GM10248 (cell line): ENCODE measurements at regions not wholly inside any gene's neighbourhood (a gene's known extent, or its start where the extent isn't known, plus 50 kb on each side); places are given as distances from the start of the nearest gene placed in this dataset.

Source experiments
- CTCF ChIA-PET: fragments of 300-600 bp; sonication (Branson Sonifier 250); formaldehyde crosslinking; extraction: SDS; loops from one replicate; lab custom pipeline; 2021; ENCODE audit warnings: antibody characterized with exemption; lab: Yijun Ruan, JAX
- POLR2A ChIA-PET: fragments of 350-650 bp; sonication (Branson Sonifier 250); formaldehyde crosslinking; extraction: SDS; loops from one replicate; lab custom pipeline; 2020; ENCODE audit warnings: antibody characterized with exemption; lab: Yijun Ruan, JAX
- DNase-seq: peaks from one replicate; pipeline ENCODE4 v3.0.0; 2012; ENCODE audit errors: extremely low spot score
- TF ChIP-seq, protein P1 (sequence below): IDR thresholded peaks from 2 replicates; pipeline ENCODE4 v1.5.1; 2012; ENCODE audit warnings: mild to moderate bottlenecking, low read depth; ENCODE audit errors: extremely low read depth, missing control alignments, control extremely low read depth

GRCh38 chr3:193803288-193803687, 210.3 kb downstream of the OPA1 start:
- ChIA-PET CTCF (no interaction called here), POLR2A (no interaction called here)
- TF ChIP-seq, protein P1, sequence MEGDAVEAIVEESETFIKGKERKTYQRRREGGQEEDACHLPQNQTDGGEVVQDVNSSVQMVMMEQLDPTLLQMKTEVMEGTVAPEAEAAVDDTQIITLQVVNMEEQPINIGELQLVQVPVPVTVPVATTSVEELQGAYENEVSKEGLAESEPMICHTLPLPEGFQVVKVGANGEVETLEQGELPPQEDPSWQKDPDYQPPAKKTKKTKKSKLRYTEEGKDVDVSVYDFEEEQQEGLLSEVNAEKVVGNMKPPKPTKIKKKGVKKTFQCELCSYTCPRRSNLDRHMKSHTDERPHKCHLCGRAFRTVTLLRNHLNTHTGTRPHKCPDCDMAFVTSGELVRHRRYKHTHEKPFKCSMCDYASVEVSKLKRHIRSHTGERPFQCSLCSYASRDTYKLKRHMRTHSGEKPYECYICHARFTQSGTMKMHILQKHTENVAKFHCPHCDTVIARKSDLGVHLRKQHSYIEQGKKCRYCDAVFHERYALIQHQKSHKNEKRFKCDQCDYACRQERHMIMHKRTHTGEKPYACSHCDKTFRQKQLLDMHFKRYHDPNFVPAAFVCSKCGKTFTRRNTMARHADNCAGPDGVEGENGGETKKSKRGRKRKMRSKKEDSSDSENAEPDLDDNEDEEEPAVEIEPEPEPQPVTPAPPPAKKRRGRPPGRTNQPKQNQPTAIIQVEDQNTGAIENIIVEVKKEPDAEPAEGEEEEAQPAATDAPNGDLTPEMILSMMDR = no peak
- DNase-seq = no peak

- POLR2A ChIA-PET = no interaction called here
- TF ChIP-seq, protein P1 = no peak
- CTCF ChIA-PET = no interaction called here
- no peak for DNase-seq
Measured at GRCh38 chr3:193805448-193805847, 212.4 kb downstream of the OPA1 start.

DNA sequence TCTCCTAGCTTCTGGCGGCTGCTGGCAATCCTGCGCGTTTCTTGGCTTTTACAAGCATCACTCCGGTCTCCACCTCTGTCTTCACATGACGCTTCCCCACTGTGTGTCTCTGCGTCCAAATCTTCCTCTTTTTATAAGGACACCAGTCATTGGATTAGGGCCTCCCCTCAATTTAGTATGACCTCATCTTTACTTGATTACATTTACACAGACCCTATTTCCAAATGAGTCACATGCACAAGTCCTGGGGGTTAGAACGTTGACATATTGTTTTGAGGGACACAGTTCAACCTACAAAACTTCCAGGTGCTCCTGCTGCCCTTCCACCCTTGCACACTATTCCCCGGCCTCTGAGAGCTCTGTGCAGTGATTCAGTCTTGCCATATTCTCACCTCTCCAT, 215.3 kb downstream of the OPA1 start:
- no peak for DNase-seq
- POLR2A ChIA-PET = no interaction called here
- CTCF ChIA-PET = no interaction called here
- TF ChIP-seq, protein P1 = no peak

DNA sequence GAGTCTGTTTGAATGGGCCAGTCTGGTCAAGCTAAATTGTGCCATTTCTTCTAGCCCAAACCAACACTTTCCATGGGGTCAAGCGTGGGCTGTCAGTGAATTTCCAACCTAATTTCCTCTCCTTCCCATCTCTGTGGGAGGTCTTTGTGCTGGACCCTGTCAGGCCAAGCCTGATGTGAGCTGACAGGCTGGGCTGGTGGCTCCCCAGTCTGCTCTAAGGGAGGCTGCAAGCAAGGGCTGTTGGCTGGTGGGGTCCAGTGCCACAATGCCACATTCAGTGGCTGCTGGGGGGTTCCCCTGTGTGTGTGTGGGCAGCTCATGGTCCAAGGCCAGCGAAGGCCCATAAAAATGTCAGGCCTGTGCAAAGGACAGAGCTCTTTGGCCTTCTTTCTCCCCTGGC, 216.1 kb downstream of the OPA1 start:
- TF ChIP-seq, protein P1 = no peak
- CTCF ChIA-PET = no interaction called here
- no peak for DNase-seq
- POLR2A ChIA-PET = no interaction called here

DNA sequence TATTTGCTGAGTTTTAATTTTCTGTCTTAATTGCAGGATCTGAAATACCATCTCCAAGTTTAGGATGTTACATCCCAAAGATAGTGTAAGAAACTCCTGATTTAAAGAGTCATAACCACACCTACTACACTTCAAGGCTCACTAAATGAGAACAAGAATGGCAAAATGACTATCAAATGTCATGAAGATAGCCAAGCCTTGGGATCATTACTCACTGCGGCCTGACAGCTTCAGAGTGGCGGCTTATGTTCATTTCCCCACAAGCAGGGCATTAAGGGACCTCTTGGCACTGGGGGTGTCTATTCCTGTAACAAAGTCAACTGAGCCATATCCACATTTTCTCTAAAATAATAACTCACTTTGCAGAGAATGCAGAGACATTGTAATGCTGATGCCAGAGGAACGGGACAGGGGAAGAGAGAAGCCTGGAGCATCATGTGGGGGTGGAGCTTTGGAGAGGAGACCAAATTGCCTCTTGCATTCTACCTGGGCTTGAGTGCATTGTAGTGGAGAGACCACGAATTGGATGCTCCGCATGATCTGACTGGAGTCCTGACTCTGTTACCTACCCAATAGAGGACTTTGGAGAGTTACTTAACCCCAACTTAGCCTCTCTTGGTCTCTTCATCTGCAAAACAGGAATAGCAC, 219.2 kb downstream of the OPA1 start:
- ChIA-PET CTCF (no interaction called here), POLR2A (no interaction called here)
- DNase-seq = no peak
- TF ChIP-seq, protein P1 = no peak

GRCh38 chr3:193812791-193813500, 219.9 kb downstream of the OPA1 start:
- CTCF ChIA-PET = no interaction called here
- POLR2A ChIA-PET = no interaction called here
- TF ChIP-seq, protein P1 = no peak
- DNase-seq = no peak
